ENCODE measurements at regions not wholly inside any gene's neighbourhood (a gene's known extent, or its start where the extent isn't known, plus 50 kb on each side); places are given as distances from the start of the nearest gene placed in this dataset.

GRCh38 chr7:24463474-24463873, 109.8 kb upstream of the PALS2 start:
- Histone ChIP-seq H3K9ac (ENCODE audit: low read depth, low read length) (no peak overlapping the region), H3K36me3 (ENCODE audit: control insufficient read depth, insufficient read depth, low read length) (no peaks in the 10 kb centered on the region), H3K4me1 (ENCODE audit: control insufficient read depth, insufficient read depth, low read length) (no peaks in the 10 kb centered on the region), H3K4me3 (ENCODE audit: low read depth, low read length) (no peak overlapping the region), H3K27me3 (ENCODE audit: control insufficient read depth, insufficient read depth, low read length) (no peaks in the 10 kb centered on the region), H3K9me3 (ENCODE audit: control insufficient read depth, insufficient read depth, low read length) (no peaks in the 10 kb centered on the region)

- H3K9ac ChIP-seq (ENCODE audit: low read depth, low read length): no peak overlapping the region
- H3K4me1 ChIP-seq (ENCODE audit: control insufficient read depth, insufficient read depth, low read length): no peaks in the 10 kb centered on the region
- H3K9me3 ChIP-seq (ENCODE audit: control insufficient read depth, insufficient read depth, low read length): no peaks in the 10 kb centered on the region
- H3K27me3 ChIP-seq (ENCODE audit: control insufficient read depth, insufficient read depth, low read length): no peaks in the 10 kb centered on the region
- no peak overlapping the region for H3K4me3 ChIP-seq (ENCODE audit: low read depth, low read length)
- H3K36me3 ChIP-seq (ENCODE audit: control insufficient read depth, insufficient read depth, low read length): no peaks in the 10 kb centered on the region
These were observed 108.4 kb upstream of the PALS2 start for GRCh38 chr7:24464861-24465260.

GRCh38 chr7:24466168-24466768, 107.0 kb upstream of the PALS2 start:
- no peaks in the 10 kb centered on the region for H3K4me1 ChIP-seq (ENCODE audit: control insufficient read depth, insufficient read depth, low read length)
- no peaks in the 10 kb centered on the region for H3K27me3 ChIP-seq (ENCODE audit: control insufficient read depth, insufficient read depth, low read length)
- H3K9me3 ChIP-seq (ENCODE audit: control insufficient read depth, insufficient read depth, low read length): no peaks in the 10 kb centered on the region
- no peak overlapping the region for H3K4me3 ChIP-seq (ENCODE audit: low read depth, low read length)
- no peaks in the 10 kb centered on the region for H3K36me3 ChIP-seq (ENCODE audit: control insufficient read depth, insufficient read depth, low read length)
- H3K9ac ChIP-seq (ENCODE audit: low read depth, low read length): no peak overlapping the region

GRCh38 chr7:24469118-24469517, 104.1 kb upstream of the PALS2 start:
- Histone ChIP-seq H3K36me3 (ENCODE audit: control insufficient read depth, insufficient read depth, low read length) (no peaks in the 10 kb centered on the region), H3K9ac (ENCODE audit: low read depth, low read length) (no peak overlapping the region), H3K9me3 (ENCODE audit: control insufficient read depth, insufficient read depth, low read length) (no peaks in the 10 kb centered on the region), H3K4me3 (ENCODE audit: low read depth, low read length) (no peak overlapping the region), H3K27me3 (ENCODE audit: control insufficient read depth, insufficient read depth, low read length) (no peaks in the 10 kb centered on the region), H3K4me1 (ENCODE audit: control insufficient read depth, insufficient read depth, low read length) (no peaks in the 10 kb centered on the region)

- Histone ChIP-seq H3K9me3 (ENCODE audit: control insufficient read depth, insufficient read depth, low read length) (no peaks in the 10 kb centered on the region), H3K36me3 (ENCODE audit: control insufficient read depth, insufficient read depth, low read length) (no peaks in the 10 kb centered on the region), H3K9ac (ENCODE audit: low read depth, low read length) (no peak overlapping the region), H3K4me1 (ENCODE audit: control insufficient read depth, insufficient read depth, low read length) (peaks cover 9% of the 10 kb centered on the region), H3K27me3 (ENCODE audit: control insufficient read depth, insufficient read depth, low read length) (no peaks in the 10 kb centered on the region), H3K4me3 (ENCODE audit: low read depth, low read length) (no peak overlapping the region)
These were observed 101.2 kb upstream of the PALS2 start for GRCh38 chr7:24472093-24472492.

GRCh38 chr7:24475166-24475961, 97.9 kb upstream of the PALS2 start:
- Histone ChIP-seq H3K4me1 (ENCODE audit: control insufficient read depth, insufficient read depth, low read length) (peaks cover 21% of the 10 kb centered on the region), H3K4me3 (ENCODE audit: low read depth, low read length) (no peak overlapping the region), H3K9ac (ENCODE audit: low read depth, low read length) (no peak overlapping the region), H3K9me3 (ENCODE audit: control insufficient read depth, insufficient read depth, low read length) (no peaks in the 10 kb centered on the region), H3K36me3 (ENCODE audit: control insufficient read depth, insufficient read depth, low read length) (no peaks in the 10 kb centered on the region), H3K27me3 (ENCODE audit: control insufficient read depth, insufficient read depth, low read length) (no peaks in the 10 kb centered on the region)

- Histone ChIP-seq H3K4me3 (ENCODE audit: low read depth, low read length) (no peak overlapping the region), H3K36me3 (ENCODE audit: control insufficient read depth, insufficient read depth, low read length) (no peaks in the 10 kb centered on the region), H3K4me1 (ENCODE audit: control insufficient read depth, insufficient read depth, low read length) (peaks cover 21% of the 10 kb centered on the region), H3K9me3 (ENCODE audit: control insufficient read depth, insufficient read depth, low read length) (no peaks in the 10 kb centered on the region), H3K9ac (ENCODE audit: low read depth, low read length) (no peak overlapping the region), H3K27me3 (ENCODE audit: control insufficient read depth, insufficient read depth, low read length) (no peaks in the 10 kb centered on the region)
These were observed 97.0 kb upstream of the PALS2 start for GRCh38 chr7:24476227-24476626.

GRCh38 chr7:24477398-24478136, 95.7 kb upstream of the PALS2 start:
- Histone ChIP-seq H3K9ac (ENCODE audit: low read depth, low read length) (no peak overlapping the region), H3K36me3 (ENCODE audit: control insufficient read depth, insufficient read depth, low read length) (no peaks in the 10 kb centered on the region), H3K4me1 (ENCODE audit: control insufficient read depth, insufficient read depth, low read length) (peaks cover 21% of the 10 kb centered on the region), H3K27me3 (ENCODE audit: control insufficient read depth, insufficient read depth, low read length) (no peaks in the 10 kb centered on the region), H3K9me3 (ENCODE audit: control insufficient read depth, insufficient read depth, low read length) (no peaks in the 10 kb centered on the region), H3K4me3 (ENCODE audit: low read depth, low read length) (no peak overlapping the region)

- no peaks in the 10 kb centered on the region for H3K9me3 ChIP-seq (ENCODE audit: control insufficient read depth, insufficient read depth, low read length)
- H3K36me3 ChIP-seq (ENCODE audit: control insufficient read depth, insufficient read depth, low read length): no peaks in the 10 kb centered on the region
- H3K9ac ChIP-seq (ENCODE audit: low read depth, low read length): no peak overlapping the region
- H3K4me1 ChIP-seq (ENCODE audit: control insufficient read depth, insufficient read depth, low read length): peaks cover 21% of the 10 kb centered on the region
- no peaks in the 10 kb centered on the region for H3K27me3 ChIP-seq (ENCODE audit: control insufficient read depth, insufficient read depth, low read length)
- no peak overlapping the region for H3K4me3 ChIP-seq (ENCODE audit: low read depth, low read length)
These were observed 95.1 kb upstream of the PALS2 start for GRCh38 chr7:24478137-24478655.

- Histone ChIP-seq H3K9ac (ENCODE audit: low read depth, low read length) (no peak overlapping the region), H3K27me3 (ENCODE audit: control insufficient read depth, insufficient read depth, low read length) (no peaks in the 10 kb centered on the region), H3K9me3 (ENCODE audit: control insufficient read depth, insufficient read depth, low read length) (no peaks in the 10 kb centered on the region), H3K4me1 (ENCODE audit: control insufficient read depth, insufficient read depth, low read length) (peaks cover 21% of the 10 kb centered on the region), H3K36me3 (ENCODE audit: control insufficient read depth, insufficient read depth, low read length) (no peaks in the 10 kb centered on the region), H3K4me3 (ENCODE audit: low read depth, low read length) (no peak overlapping the region)
These were observed 92.8 kb upstream of the PALS2 start for GRCh38 chr7:24480501-24480900.

GRCh38 chr7:24483804-24484203, 89.4 kb upstream of the PALS2 start:
- no peak overlapping the region for H3K4me3 ChIP-seq (ENCODE audit: low read depth, low read length)
- no peaks in the 10 kb centered on the region for H3K36me3 ChIP-seq (ENCODE audit: control insufficient read depth, insufficient read depth, low read length)
- H3K4me1 ChIP-seq (ENCODE audit: control insufficient read depth, insufficient read depth, low read length): no peaks in the 10 kb centered on the region
- peaks cover 2% of the 10 kb centered on the region for H3K27me3 ChIP-seq (ENCODE audit: control insufficient read depth, insufficient read depth, low read length)
- no peak overlapping the region for H3K9ac ChIP-seq (ENCODE audit: low read depth, low read length)
- H3K9me3 ChIP-seq (ENCODE audit: control insufficient read depth, insufficient read depth, low read length): no peaks in the 10 kb centered on the region

Measured in iPS-15b (cell line).